ENCODE measurements at regions not wholly inside any gene's neighbourhood (a gene's known extent, or its start where the extent isn't known, plus 50 kb on each side); places are given as distances from the start of the nearest gene placed in this dataset.

GRCh38 chr1:196091397-196092135 is 516.7 kb downstream of the KCNT2 start:
- intact Hi-C loops (cut with micrococcal nuclease): no loop called here
- H3K36me3 Mint-ChIP-seq (ENCODE audit: low read depth): no peaks in the 10 kb centered on the region
- H3K9me3 Mint-ChIP-seq: no peaks in the 10 kb centered on the region
- CTCF ChIA-PET: no interaction called here
- H3K27ac Mint-ChIP-seq: no peak overlapping the region
- H3K27me3 Mint-ChIP-seq: no peaks in the 10 kb centered on the region
- H3K4me1 Mint-ChIP-seq (ENCODE audit: low read depth): no peaks in the 10 kb centered on the region
- ATAC-seq: no peak
- H3K4me3 Mint-ChIP-seq: no peak overlapping the region
- DNase-seq: no peak
- POLR2A ChIA-PET: no interaction called here
- TF ChIP-seq CTCF (IDR thresholded peaks at IDR 0.05): no peak

DNA sequence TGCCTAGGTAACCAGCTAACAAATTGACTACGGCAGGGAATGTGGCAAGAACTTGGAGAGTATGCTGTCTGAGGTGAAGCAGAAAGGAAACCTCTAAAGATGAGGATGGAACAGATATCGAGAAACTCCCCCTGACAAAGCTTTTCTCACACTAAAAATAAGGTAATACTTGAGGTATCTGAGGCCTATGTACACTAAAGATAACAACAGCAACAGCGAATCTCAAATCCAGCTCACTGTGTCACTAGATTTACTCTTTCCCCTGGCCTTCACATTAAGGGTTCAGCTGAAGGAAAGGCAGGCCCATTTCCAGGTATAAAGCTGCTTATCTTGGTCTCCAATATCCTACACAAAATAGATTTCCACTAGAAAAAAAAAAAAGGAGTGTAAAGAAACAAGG is 518.0 kb downstream of the KCNT2 start:
- Mint-ChIP-seq H3K4me3 (no peak overlapping the region), H3K9me3 (no peaks in the 10 kb centered on the region), H3K27ac (no peak overlapping the region), H3K27me3 (no peaks in the 10 kb centered on the region), H3K36me3 (ENCODE audit: low read depth) (no peaks in the 10 kb centered on the region), H3K4me1 (ENCODE audit: low read depth) (no peaks in the 10 kb centered on the region)
- TF ChIP-seq CTCF (IDR thresholded peaks at IDR 0.05): no peak
- ChIA-PET POLR2A (no interaction called here), CTCF (no interaction called here)
- DNase-seq (no peak), ATAC-seq (no peak)
- intact Hi-C loops (cut with micrococcal nuclease): no loop called here

DNA sequence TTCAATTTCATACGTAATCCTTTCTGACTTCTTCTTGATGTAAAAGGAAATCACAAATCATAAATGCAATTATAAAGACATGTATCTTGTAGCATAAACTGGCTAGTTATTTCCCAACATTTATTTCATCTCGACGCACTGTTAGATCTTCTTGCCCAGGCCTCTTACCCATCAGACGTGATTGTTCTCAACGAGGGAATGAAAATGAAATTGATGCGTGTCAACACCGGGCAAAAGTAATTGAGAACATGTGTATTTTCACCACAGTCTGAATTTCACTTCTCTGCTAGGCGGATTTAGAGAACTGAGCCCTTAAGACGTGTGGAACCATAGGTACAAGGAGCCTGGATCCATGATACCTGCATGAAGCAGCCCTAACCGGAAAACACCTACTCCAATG is 519.7 kb downstream of the KCNT2 start:
- intact Hi-C loops (cut with micrococcal nuclease): no loop called here
- DNase-seq (no peak), ATAC-seq (no peak)
- Mint-ChIP-seq H3K9me3 (no peaks in the 10 kb centered on the region), H3K27me3 (no peaks in the 10 kb centered on the region), H3K4me1 (ENCODE audit: low read depth) (no peaks in the 10 kb centered on the region), H3K27ac (no peak overlapping the region), H3K36me3 (ENCODE audit: low read depth) (no peaks in the 10 kb centered on the region), H3K4me3 (no peak overlapping the region)
- ChIA-PET POLR2A (no interaction called here), CTCF (no interaction called here)
- TF ChIP-seq CTCF (IDR thresholded peaks at IDR 0.05): no peak

GRCh38 chr1:196078691-196079090 is 529.5 kb downstream of the KCNT2 start:
- Mint-ChIP-seq H3K9me3 (no peaks in the 10 kb centered on the region), H3K4me3 (no peak overlapping the region), H3K4me1 (ENCODE audit: low read depth) (no peaks in the 10 kb centered on the region), H3K36me3 (ENCODE audit: low read depth) (no peaks in the 10 kb centered on the region), H3K27me3 (no peaks in the 10 kb centered on the region), H3K27ac (no peak overlapping the region)
- ChIA-PET CTCF (no interaction called here), POLR2A (no interaction called here)
- DNase-seq: no peak
- TF ChIP-seq CTCF (IDR thresholded peaks at IDR 0.05): no peak
- intact Hi-C loops (cut with micrococcal nuclease): no loop called here
- no peak for ATAC-seq

DNA sequence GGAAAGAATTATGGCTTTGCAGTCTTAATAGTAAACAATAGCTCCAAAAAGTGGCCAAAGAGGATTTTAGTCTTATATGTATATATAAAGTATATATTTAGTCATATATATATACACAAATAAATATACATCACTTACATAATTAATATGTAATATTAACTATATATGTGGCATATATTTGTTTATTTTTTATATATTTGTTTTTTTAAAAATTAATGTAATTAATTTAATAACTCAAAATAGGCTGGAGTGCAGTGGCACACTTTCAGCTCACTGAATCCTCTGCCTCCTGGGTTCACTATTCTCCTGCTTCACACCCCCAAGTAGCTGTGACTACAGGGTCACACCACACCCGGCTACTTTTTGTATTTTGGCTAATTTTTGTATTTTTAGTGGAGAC is 532.6 kb downstream of the KCNT2 start:
- Mint-ChIP-seq H3K9me3 (no peaks in the 10 kb centered on the region), H3K4me3 (no peak overlapping the region), H3K27ac (no peak overlapping the region), H3K36me3 (ENCODE audit: low read depth) (no peaks in the 10 kb centered on the region), H3K27me3 (no peaks in the 10 kb centered on the region), H3K4me1 (ENCODE audit: low read depth) (no peaks in the 10 kb centered on the region)
- no peak for TF ChIP-seq CTCF (IDR thresholded peaks at IDR 0.05)
- ATAC-seq: no peak
- ChIA-PET POLR2A (no interaction called here), CTCF (no interaction called here)
- intact Hi-C loops (cut with micrococcal nuclease): no loop called here
- DNase-seq: no peak
